Panc1 (cell line): ENCODE measurements at regions not wholly inside any gene's neighbourhood (a gene's known extent, or its start where the extent isn't known, plus 50 kb on each side); places are given as distances from the start of the nearest gene placed in this dataset.

Source experiments
- ATAC-seq: fragments of 200-7000 bp; cut with Tn5 transposase; 2 replicates; pipeline ENCODE4 v1.9.1; 2020; ENCODE audit warnings: mild to moderate bottlenecking, moderate library complexity
- BruUV-seq: library from RNA; stranded (reverse); fragments of 400-500 nt; replicated peaks from 2 replicates; lab custom pipeline; 2021; lab: Mats Ljungman, UMichigan
- CTCF ChIA-PET: fragments of 300-600 bp; sonication (Branson Sonifier 250); formaldehyde crosslinking; loops from one replicate; lab custom pipeline; 2022; ENCODE audit warnings: antibody characterized with exemption; lab: Charles Lee
- POLR2A ChIA-PET: fragments of 300-600 bp; sonication (Branson Sonifier 250); formaldehyde crosslinking; loops from one replicate; lab custom pipeline; 2022; ENCODE audit warnings: antibody characterized with exemption; lab: Charles Lee
- DNase-seq: peaks from one replicate; pipeline ENCODE4 v3.0.0-alpha.2; 2010; ENCODE audit warnings: low read depth, low spot score
- H3K27ac ChIP-seq: 2 replicates; pipeline ENCODE4 v1.5.1; 2011; ENCODE audit warnings: mild to moderate bottlenecking, low read length, inconsistent platforms
- H3K27me3 ChIP-seq: fragments of 200-500 bp; sonication (Bioruptor generic); 2 replicates; pipeline ENCODE4 v1.6.0; 2014; ENCODE audit warnings: low read length, inconsistent platforms; ENCODE audit not compliant: control insufficient read depth, insufficient read depth
- H3K36me3 ChIP-seq: fragments of 200-500 bp; sonication (Bioruptor generic); 2 replicates; pipeline ENCODE4 v1.5.1; 2014; ENCODE audit warnings: inconsistent platforms, mild to moderate bottlenecking, low read length, moderate library complexity; ENCODE audit not compliant: control insufficient read depth, insufficient read depth
- H3K4me1 ChIP-seq: 2 replicates; pipeline ENCODE4 v1.5.1; 2011; ENCODE audit warnings: inconsistent platforms, mild to moderate bottlenecking, low read length, moderate library complexity; ENCODE audit not compliant: control insufficient read depth, insufficient read depth
- H3K4me3 ChIP-seq, 2 experiments: 2 replicates each; pipeline ENCODE4 v1.5.1; 2011 to 2012; ENCODE audit warnings: low read depth in 2 of 2, low read length in 2 of 2, mild to moderate bottlenecking in 2 of 2, inconsistent platforms in 1 of 2, moderate library complexity in 1 of 2
- H3K9me3 ChIP-seq: fragments of 200-500 bp; sonication (Bioruptor generic); 2 replicates; pipeline ENCODE4 v1.5.1; 2014; ENCODE audit warnings: low read depth, mild to moderate bottlenecking, inconsistent platforms, low read length, moderate library complexity; ENCODE audit not compliant: control insufficient read depth, insufficient read depth
- CTCF ChIP-seq: fragments of 450-650 bp; IDR thresholded peaks from 2 replicates; pipeline ENCODE4 v1.5.1; 2017; ENCODE audit warnings: mild to moderate bottlenecking
- POLR2AphosphoS5 ChIP-seq: IDR thresholded peaks from 2 replicates; pipeline ENCODE4 v1.6.1; 2012; ENCODE audit warnings: mild to moderate bottlenecking, low read depth, low read length, moderate library complexity
- SIN3A ChIP-seq: IDR thresholded peaks from 2 replicates; pipeline ENCODE4 v1.6.1; 2012; ENCODE audit warnings: low read depth, mild to moderate bottlenecking, low read length, moderate library complexity, borderline replicate concordance; ENCODE audit not compliant: insufficient read depth
- TCF7L2 ChIP-seq: IDR thresholded peaks from 2 replicates; pipeline ENCODE4 v1.6.1; 2011; ENCODE audit warnings: mild to moderate bottlenecking, low read depth, low read length, inconsistent platforms
- in situ Hi-C: cut with HindIII; loops from 2 replicates; pipeline ENCODE4 v1.10.0; 2016; ENCODE audit warnings: low sequenced_read_pairs, low pct_unique_long_range_greater_than_20kb
- intact Hi-C: fragments of 100-400 bp; cut with micrococcal nuclease; formaldehyde crosslinking; loops from one replicate; pipeline ENCODE4 v1.10.0; 2022; ENCODE audit not compliant: unreplicated experiment
- TF ChIP-seq, protein P1 (sequence below), 2 experiments: IDR thresholded peaks; 2 replicates each; pipeline ENCODE4 v1.6.1; 2011 to 2012; ENCODE audit warnings: low read depth in 2 of 2, control low read depth in 1 of 2, low read length in 1 of 2, mild to moderate bottlenecking in 1 of 2, moderate library complexity in 1 of 2; ENCODE audit not compliant: insufficient read depth in 1 of 2

DNA sequence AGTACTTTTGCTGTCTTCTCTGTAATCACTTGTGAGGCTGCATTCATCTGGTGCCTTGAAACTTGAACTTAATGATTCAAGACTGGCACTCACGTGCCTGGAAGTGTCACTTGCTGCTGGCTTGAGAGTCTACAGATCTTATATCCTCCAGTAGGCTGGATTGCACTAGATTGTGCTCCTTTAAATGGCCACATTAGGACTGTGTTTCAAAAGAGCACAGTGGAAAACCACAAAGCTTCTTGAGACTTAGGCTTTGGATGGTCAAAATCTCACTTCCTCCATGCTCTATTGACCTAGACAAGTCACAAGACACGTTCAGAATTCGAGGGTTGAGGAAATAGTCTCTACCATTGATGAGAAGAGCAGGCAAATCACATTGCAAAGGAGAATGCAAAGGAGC lies 1278.8 kb upstream of the MIR17HG start:
- TF ChIP-seq, protein P1, sequence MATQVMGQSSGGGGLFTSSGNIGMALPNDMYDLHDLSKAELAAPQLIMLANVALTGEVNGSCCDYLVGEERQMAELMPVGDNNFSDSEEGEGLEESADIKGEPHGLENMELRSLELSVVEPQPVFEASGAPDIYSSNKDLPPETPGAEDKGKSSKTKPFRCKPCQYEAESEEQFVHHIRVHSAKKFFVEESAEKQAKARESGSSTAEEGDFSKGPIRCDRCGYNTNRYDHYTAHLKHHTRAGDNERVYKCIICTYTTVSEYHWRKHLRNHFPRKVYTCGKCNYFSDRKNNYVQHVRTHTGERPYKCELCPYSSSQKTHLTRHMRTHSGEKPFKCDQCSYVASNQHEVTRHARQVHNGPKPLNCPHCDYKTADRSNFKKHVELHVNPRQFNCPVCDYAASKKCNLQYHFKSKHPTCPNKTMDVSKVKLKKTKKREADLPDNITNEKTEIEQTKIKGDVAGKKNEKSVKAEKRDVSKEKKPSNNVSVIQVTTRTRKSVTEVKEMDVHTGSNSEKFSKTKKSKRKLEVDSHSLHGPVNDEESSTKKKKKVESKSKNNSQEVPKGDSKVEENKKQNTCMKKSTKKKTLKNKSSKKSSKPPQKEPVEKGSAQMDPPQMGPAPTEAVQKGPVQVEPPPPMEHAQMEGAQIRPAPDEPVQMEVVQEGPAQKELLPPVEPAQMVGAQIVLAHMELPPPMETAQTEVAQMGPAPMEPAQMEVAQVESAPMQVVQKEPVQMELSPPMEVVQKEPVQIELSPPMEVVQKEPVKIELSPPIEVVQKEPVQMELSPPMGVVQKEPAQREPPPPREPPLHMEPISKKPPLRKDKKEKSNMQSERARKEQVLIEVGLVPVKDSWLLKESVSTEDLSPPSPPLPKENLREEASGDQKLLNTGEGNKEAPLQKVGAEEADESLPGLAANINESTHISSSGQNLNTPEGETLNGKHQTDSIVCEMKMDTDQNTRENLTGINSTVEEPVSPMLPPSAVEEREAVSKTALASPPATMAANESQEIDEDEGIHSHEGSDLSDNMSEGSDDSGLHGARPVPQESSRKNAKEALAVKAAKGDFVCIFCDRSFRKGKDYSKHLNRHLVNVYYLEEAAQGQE (IDR thresholded peaks at IDR 0.05; ENCODE audit: insufficient read depth in 1 of 2, low read depth in 2 of 2, low read length in 1 of 2) = no peak
- TF ChIP-seq CTCF = no peak
- no peak for TF ChIP-seq SIN3A
- no peak for TF ChIP-seq POLR2AphosphoS5
- no peak for TF ChIP-seq TCF7L2
- intact Hi-C loops = no loop called here
- ChIA-PET CTCF (no interaction called here), POLR2A (no interaction called here)
- no TSS peak for BruUV-seq
- Histone ChIP-seq H3K27me3 (no peaks in the 10 kb centered on the region), H3K4me3 (no peak overlapping the region), H3K27ac (no peak overlapping the region), H3K4me1 (no peaks in the 10 kb centered on the region), H3K9me3 (no peaks in the 10 kb centered on the region), H3K36me3 (no peaks in the 10 kb centered on the region)
- DNase-seq (no peak), ATAC-seq (no peak)
- in situ Hi-C loops = no loop called here

DNA sequence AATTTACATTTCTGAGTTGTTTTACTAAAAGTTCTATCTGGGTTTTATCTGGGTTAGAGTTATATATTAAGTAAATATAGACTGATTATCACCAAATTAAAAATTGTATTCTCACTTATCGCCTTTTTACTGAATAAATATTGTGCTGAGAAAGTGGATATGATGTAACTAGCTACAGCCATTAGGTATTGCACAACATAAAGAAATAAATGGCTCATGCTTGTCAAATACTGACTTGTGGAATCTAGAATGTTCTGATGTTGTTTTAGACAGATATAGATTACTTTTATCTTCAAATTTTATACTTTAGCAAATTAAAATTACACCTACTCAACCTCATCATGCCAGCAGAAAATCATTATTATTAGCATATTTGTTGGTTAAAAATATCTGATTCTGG lies 1277.1 kb upstream of the MIR17HG start:
- intact Hi-C loops (no loop called here), in situ Hi-C loops (no loop called here)
- Histone ChIP-seq H3K4me3 (no peak overlapping the region), H3K27ac (no peak overlapping the region), H3K9me3 (no peaks in the 10 kb centered on the region), H3K4me1 (no peaks in the 10 kb centered on the region), H3K27me3 (no peaks in the 10 kb centered on the region), H3K36me3 (no peaks in the 10 kb centered on the region)
- TF ChIP-seq POLR2AphosphoS5 (no peak), CTCF (no peak), TCF7L2 (no peak), SIN3A (no peak)
- TF ChIP-seq, protein P1 (IDR thresholded peaks at IDR 0.05; ENCODE audit: insufficient read depth in 1 of 2, low read depth in 2 of 2, low read length in 1 of 2) = no peak
- CTCF ChIA-PET = no interaction called here
- POLR2A ChIA-PET = no interaction called here
- no peak for ATAC-seq
- DNase-seq = no peak
- no TSS peak for BruUV-seq
